Hindlimb muscle (tissue), 1 donor: ENCODE measurements at regions not wholly inside any gene's neighbourhood (a gene's known extent, or its start where the extent isn't known, plus 50 kb on each side); places are given as distances from the start of the nearest gene placed in this dataset.
"Not testable (repeated sequence)": the region's sequence is repeated elsewhere in the genome, so short reads cannot be mapped to it uniquely, and the experiment has no call there.

Source experiments
- DNase-seq: peaks from one replicate; pipeline ENCODE4 v3.0.0-alpha.2; 2013

- no peak for DNase-seq
Observed at GRCh38 chr7:125830743-125831142, 901.1 kb upstream of the POT1 start.

DNA sequence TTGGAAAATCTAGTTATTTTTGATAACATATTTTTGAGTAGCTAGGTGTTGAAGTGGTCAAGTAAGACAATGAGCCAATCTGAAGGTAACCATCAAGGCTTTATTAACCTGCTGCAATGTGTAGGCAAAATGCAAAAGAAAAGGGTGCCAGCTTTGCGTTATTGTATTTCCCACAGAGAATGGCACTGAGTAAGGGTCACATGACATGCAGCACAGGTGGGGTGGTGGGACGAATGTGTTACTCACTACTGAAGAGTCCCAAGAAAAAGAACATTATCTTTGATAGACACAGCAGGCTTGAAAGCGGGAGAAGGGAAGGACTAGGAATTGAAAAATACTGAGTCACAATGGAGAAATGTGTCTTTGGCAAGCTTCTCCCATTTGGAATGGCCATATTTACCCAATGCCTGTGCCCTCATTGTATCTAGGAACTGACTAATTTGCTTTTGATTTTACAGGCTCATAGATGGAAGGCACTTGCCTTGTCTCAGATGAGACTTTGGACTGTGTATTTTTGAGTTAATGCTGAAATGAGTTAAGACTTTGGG lies 898.6 kb upstream of the POT1 start:
- DNase-seq, result no peak

DNA sequence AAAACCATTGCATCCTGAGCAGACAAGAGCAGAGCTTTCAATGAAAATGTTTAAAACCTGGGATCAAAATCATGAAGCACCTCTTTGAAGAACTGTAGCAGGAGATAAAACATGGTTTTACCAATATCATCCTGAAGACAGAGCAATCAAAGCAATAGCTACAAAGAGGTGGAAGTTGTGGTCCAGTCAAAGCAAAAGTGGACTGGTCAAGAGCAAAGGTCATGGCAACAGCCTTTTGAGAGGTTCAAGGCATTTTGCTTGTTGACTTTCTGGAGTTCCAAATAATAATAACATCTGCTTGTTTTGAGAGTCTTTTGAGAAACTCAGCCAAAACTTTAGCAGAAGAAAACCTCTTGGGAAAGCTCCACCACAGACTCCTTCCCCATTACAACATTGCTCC lies 893.9 kb upstream of the POT1 start:
- DNase-seq, result no peak

GRCh38 chr7:125820495-125820894 lies 890.9 kb upstream of the POT1 start:
- DNase-seq, result no peak

DNA sequence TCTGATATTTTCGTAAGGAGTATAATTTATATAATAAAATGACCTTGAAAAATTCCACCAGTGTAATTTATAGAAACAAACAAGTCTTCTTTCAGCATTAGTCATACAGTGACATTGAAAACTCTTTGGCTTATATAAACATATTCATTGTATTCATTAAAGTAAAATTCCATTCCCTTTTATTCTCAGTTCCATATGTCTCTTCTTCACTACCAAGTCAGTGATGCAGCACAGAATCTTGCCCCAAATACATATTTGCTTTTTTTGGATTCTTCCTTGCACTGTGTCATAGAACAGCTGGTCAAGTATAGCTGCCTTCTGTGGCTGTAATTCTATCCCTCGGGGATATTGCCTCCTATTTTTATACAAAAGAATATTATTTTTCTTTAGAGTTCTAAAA lies 884.5 kb upstream of the POT1 start:
- no peak for DNase-seq

DNA sequence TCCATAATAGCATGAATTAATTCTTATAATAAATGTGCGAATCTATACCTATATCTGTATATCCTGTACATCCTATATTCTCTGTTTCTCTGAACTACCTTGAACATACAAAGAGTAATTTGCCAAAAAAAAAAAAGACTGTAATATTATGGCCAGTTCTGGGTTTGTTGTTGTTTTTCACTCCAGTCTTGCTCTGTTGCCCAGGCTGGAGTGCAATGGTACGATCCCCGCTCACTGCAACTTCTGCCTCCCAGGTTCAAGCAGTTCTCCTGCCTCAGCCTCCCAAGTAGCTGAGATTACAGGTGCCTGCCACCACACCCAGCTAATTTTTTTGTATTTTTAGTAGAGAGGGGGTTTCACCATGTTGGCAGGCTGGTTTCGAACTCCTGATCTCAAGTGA lies 876.9 kb upstream of the POT1 start:
- DNase-seq, result not testable (repeated sequence)

DNA sequence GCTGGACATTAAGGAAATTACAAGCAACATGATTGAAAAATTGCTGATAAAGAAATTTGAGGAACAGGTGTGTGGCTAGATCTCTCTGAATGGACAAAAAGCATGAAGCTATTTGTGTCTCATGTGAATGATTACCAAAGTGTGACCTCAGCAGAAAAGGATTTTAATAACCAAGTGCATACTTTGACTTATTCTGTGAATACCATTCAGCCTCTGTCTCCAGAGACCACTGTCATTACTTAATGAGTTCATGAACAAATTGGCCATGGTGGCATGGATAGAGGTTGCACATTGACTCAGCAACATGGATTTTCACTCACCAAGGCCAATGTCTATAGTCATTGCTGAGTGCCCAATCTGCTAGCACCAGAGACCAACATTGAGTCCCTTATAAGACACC lies 874.6 kb upstream of the POT1 start:
- no peak for DNase-seq

- no peak for DNase-seq
Observed at GRCh38 chr7:125780153-125780552, 850.5 kb upstream of the POT1 start.

DNA sequence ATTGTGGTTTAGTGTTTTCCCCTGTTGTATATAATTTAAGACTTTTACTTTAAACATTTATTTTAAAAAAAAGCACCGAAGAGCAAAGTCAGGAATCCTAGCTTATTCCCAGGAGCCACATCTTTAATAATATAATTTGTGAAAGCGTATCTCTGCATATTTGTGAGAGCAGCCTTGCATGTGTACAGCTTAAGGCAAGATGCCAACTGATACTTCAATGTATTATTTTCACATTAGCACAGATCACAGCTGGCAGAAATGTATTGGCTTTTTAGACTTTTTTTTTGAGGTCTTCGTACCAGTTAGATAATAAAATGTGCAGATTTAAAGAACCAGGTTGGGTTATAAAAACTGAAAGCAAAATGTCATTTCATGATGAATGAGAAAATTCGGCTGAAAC lies 845.7 kb upstream of the POT1 start:
- DNase-seq, result no peak

GRCh38 chr7:125773113-125773785 lies 843.6 kb upstream of the POT1 start:
- no peak for DNase-seq

GRCh38 chr7:125747966-125748365 lies 818.3 kb upstream of the POT1 start:
- no peak for DNase-seq

DNA sequence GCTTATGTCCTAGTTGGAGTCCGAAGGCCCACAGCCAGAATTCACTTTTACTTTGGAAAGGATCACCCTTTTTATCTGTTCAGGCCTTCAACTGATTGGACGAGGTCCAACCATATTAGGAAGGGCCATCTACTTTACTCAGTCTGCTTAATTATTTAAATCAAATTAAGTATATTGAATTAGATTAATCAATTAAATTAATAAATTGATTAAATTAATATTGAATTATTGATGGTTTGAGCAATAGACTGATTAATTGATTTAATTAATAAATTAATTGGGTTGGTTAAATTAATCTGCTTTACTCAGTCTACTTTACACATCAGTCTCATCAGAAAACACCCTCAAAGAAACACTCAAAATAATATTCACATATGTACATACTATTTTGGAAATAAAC lies 816.9 kb upstream of the POT1 start:
- DNase-seq, result no peak

DNA sequence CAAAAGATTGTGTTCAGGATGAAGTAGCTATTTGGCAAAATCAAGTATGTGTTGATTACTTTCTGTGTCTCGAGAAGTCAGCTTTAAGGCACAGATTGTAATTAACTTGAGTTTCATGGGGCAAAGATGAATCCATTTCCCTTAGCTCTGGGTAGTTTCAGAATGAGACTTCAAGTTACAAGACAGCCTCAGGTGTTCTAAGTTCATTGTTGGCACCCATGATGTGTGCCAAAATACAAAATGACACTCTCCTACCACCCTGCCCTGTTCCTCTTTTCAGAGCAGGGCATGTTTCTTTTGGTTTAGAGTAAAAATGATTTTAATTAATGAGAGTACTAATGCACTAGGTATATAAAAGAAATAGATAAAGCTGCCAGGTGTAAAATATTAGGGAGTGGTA lies 797.6 kb upstream of the POT1 start:
- DNase-seq, result no peak

DNA sequence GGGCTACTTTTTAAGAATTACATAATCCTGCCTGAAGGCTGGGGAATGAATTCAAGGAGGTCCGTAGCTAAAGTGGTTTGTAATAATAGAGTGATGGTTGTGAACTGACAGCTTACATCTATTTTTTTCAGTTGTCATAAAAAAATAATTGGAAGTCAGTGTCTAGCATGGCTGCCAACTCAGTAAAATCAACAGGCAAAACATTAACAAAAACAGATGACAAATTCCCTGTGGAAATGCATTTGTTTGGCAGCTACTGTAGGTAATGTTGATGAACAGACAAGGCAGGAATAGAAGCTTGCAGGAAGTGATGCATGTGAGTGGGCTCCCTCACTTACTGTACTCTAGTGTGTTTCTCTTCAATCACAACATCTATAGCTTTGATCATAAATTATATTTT lies 766.0 kb upstream of the POT1 start:
- no peak for DNase-seq

DNA sequence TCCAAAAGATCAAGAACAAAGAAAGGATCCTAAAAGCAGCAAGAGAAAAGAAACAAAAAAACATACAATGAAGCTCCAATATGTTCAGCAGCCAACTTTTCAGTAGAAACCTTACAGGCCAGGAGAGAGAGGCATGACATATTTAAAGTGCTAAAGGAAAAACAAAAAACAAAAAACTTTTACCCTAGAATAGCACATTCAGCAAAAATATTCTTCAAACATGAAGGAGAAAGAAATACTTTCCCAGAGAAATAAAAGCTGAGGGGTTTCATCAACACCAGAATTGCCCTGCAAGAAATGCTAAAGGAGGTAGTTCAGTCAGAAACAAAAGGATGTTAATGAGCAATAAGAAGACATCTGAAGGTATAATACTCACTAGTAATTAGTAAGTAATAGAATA lies 753.5 kb upstream of the POT1 start:
- DNase-seq, result no peak

GRCh38 chr7:125681508-125681907 lies 751.9 kb upstream of the POT1 start:
- no peak for DNase-seq

DNA sequence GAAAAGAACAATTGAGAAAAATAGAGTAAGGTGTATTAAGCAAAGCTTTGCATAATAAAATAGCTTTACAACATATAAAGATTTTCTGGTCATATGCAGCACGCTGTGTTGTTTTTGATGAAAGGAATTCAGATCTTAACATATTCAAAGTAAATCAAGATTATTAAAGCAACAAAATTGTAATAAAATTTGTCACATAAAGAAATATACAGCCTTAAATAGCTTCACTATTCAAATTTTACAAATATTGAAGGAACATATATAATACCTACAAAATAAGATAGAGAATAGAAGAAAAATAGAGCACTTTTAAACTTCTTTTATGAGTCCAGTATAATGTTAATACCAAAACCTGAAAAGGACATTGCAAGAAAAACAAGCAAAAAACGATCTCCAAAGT lies 749.1 kb upstream of the POT1 start:
- no peak for DNase-seq

GRCh38 chr7:125675640-125676039 lies 746.0 kb upstream of the POT1 start:
- no peak for DNase-seq

GRCh38 chr7:125675169-125675568 lies 745.5 kb upstream of the POT1 start:
- no peak for DNase-seq

GRCh38 chr7:125670926-125671572 lies 741.4 kb upstream of the POT1 start:
- DNase-seq, result no peak

DNA sequence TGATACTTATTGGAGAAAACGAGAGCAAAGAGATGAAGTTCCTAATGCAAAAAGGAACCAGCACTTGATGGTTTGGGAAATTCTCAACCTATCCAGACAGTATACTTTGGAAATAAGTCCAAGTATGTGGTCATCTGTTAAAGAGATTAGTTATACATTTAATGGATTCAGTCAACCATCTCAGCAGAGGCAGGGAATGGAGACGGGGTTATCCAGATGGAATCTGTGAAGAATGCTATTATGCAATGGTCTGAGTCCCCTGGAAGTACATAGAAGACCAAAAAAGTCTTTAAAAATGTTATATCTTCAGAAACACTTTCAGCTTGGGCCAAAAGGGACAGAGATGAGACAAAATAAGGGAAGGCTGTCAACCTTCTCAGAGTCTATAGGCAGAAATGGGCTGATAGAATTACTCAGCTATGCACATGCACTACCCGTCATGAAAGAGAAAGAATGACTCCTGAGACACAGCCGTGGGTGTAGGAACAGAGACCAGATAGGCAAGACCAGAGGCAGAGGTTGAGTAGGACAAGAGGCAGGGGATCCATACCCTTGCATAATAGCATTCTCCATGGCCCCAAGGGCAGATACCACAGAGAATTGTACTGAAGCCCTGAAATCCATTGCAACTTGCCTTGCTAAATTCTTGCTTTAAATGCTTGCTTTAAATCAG lies 738.8 kb upstream of the POT1 start:
- no peak for DNase-seq

DNA sequence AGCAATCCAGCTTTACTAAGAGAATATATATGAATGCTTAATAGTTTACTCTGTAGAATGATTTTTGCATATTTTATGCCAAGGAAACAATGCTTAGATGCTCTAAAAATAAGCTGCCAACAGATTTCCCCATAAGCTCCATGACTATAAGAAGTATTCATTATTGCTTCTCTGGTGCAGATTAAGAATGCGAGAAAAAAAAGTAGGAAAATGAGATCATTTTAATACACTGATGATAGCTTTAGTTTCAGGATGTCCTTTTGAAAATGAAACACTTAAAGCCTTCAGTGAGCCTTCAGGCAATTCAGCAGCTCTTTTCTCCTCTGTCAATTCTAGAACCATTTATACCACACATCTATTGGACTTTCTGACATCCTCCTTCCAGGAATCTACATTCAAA lies 735.0 kb upstream of the POT1 start:
- no peak for DNase-seq

GRCh38 chr7:125663961-125664360 lies 734.3 kb upstream of the POT1 start:
- no peak for DNase-seq

DNA sequence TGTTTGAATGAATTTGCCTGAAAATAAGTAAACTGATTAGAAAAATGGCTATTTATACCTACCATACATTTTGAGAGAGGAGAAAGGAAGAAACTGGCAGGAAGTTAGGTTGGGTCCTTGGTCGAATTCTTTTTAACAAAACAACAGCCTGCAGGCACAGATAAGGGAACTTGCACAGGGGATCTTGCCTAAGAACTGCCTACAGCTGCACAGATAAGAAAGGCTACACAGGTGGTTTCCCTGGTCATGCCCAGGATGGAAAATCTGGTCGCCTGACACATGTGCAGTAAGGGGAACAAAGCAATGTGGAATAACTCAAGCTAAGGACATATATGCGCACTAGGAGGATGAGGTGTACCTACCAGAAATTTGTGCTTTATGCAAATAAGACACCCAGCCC lies 732.1 kb upstream of the POT1 start:
- DNase-seq, result no peak
